ENCODE measurements at regions not wholly inside any gene's neighbourhood (a gene's known extent, or its start where the extent isn't known, plus 50 kb on each side); places are given as distances from the start of the nearest gene placed in this dataset.

DNA sequence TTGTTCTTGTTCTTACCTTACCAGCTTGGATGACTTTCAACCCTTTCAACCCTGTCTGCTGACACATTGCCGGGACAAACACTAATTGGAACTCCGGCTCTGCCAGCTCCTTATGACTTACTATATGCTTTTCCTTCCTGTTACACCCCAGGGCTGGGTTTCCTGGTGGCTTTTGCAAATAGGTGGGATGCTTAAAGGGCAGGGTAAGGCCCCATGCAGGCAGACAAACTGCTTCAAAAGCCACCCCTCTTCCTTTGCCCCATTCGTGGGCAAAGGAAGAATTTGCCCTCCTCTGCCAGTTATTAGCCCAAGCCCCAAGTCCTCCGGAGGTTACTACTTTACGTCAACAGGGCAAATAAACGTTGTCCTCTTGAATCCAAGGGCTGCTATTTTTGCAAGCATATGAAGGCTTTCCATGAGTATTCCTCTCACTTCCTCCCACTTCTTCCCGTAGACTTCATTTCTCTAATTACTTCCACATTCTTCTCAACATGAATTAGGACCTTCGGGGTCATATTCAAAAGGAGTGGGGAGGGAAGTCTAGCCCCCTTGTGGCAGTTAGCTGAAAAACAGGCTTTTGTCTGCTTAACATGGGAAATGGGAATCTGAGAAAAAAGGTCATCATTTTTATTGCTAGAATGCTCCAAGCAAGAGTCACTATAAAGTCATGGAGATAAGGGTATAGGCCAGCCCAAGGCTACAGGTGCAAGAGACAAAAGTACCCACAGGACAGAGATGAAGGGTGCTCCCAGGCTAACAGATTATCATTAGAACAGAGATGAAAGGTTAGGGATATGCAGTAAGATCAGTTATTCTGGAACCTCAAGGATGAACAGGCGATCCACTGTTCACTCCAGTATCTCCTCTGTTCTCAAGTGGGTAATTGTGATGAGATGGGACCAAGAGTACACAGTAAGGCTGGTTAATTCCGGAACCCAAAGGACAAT is 56.3 kb upstream of the FSTL1 start:
- peak; percentile 78 for DNase-seq
- Histone ChIP-seq H2AFZ (ENCODE audit: low read length) (no peak overlapping the region), H3K4me2 (ENCODE audit: low read depth, low read length, poor library complexity, severe bottlenecking) (no peak overlapping the region), H3K9ac (ENCODE audit: low read length) (no peak overlapping the region), H3K36me3 (ENCODE audit: insufficient read depth, low read length) (no peaks in the 10 kb centered on the region), H4K20me1 (ENCODE audit: insufficient read depth, low read depth, low read length) (no peaks in the 10 kb centered on the region), H3K4me3 (ENCODE audit: low read length) (no peak overlapping the region), H3K9me2 (replicated peaks; ENCODE audit: insufficient read depth, low read length) (no peaks in the 10 kb centered on the region), H3K79me2 (ENCODE audit: low read length) (no peaks in the 10 kb centered on the region), H3K27me3 (ENCODE audit: low read length) (no peaks in the 10 kb centered on the region), H3K27ac (ENCODE audit: low read length) (no peak overlapping the region), H3K4me1 (ENCODE audit: low read length) (peaks cover 5% of the 10 kb centered on the region; the same call in 1 of the 2 replicates), H3K9me3 (ENCODE audit: low read length) (no peaks in the 10 kb centered on the region)

DNA sequence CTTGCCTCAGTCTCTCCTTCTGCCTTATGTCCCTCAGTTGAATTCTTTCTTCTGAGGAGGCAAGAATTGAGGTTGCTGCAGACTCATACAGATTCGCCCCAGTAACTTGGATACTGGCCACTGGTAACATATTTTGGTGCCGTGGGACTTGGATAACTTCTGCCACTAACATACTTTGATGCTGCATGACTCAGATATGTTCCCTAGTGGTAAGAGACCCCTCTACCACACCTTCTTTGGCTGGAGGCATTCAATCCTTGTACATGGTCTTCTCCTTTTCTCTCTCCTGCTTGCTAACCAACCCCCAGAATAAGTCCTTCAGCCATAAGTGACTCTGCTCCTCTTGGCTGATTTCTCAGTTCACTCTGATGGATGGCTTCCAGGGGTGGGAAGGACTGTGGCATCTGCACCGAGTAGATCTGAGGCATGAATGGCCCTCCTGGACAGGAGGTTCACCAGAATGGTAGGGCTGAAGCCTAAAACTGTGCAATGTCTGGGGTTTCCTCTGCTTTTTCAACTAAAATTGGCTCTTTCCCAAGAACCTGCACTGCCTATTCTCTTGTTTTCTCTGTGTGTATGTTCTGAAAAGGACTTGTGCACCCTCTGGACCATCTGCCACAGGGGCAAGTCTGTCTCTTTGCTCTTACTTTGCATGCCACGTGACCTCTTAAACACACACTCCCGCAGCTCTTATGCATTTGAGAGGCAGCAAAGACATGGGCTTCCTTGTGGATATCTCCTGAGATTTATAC is 55.5 kb upstream of the FSTL1 start:
- no peak overlapping the region for H3K9ac ChIP-seq (ENCODE audit: low read length)

DNA sequence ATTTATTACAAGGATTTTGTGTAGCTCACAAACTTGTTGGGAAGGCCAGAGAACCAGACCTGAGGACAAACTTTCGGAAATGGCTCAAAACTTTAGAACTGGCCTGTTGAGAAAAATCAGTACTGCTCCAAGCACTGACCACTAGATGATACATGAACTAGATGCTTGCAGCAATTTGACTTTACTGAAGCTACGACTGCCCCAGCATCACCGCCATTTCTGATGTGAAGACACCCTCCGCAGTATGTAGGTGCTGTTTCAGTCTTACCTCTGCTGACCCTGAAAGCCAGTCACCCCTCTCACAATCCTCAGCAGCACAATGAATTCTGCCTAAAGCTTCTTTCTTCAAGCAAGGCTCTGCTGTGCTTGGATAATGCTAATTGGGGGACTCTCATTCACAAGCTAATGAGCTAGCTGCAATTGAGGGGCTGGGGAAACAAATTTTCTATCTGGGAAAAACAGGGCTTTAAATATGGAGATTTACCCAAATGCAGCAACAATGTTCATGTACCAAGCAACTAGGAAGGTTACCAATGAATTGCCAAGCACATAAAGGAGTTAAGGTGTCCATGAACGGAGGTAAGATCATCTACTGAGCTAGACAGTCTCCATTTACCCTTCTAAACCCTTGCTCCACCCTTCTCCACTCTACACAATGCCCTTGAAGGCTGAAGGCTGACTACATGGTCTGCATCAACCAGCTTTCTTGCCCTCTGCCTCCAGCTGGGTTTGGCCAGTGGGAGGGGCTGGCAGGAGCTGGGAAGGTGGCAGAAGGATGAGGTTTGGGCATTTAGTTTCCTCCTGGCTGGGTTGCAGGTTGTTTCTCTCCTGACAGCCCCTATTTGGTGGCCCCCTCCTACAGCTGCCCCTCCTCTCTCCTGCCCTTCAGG is 53.2 kb upstream of the FSTL1 start:
- Histone ChIP-seq H3K27me3 (ENCODE audit: low read length) (no peaks in the 10 kb centered on the region), H3K36me3 (ENCODE audit: insufficient read depth, low read length) (no peaks in the 10 kb centered on the region), H3K4me2 (ENCODE audit: low read depth, low read length, poor library complexity, severe bottlenecking) (no peak overlapping the region), H3K9ac (ENCODE audit: low read length) (no peak overlapping the region), H3K27ac (ENCODE audit: low read length) (no peak overlapping the region), H3K79me2 (ENCODE audit: low read length) (no peaks in the 10 kb centered on the region), H3K9me3 (ENCODE audit: low read length) (no peaks in the 10 kb centered on the region), H2AFZ (ENCODE audit: low read length) (no peak overlapping the region), H4K20me1 (ENCODE audit: insufficient read depth, low read depth, low read length) (no peaks in the 10 kb centered on the region), H3K9me2 (replicated peaks; ENCODE audit: insufficient read depth, low read length) (no peaks in the 10 kb centered on the region), H3K4me1 (ENCODE audit: low read length) (peaks cover 5% of the 10 kb centered on the region; the same call in 1 of the 2 replicates), H3K4me3 (ENCODE audit: low read length) (no peak overlapping the region)
- DNase-seq = no peak

More for the DNA sequence above, 55.5 kb upstream of the FSTL1 start:
- Histone ChIP-seq H3K79me2 (ENCODE audit: low read length) (no peaks in the 10 kb centered on the region), H3K9me2 (replicated peaks; ENCODE audit: insufficient read depth, low read length) (no peaks in the 10 kb centered on the region), H3K27me3 (ENCODE audit: low read length) (no peaks in the 10 kb centered on the region), H3K4me2 (ENCODE audit: low read depth, low read length, poor library complexity, severe bottlenecking) (no peak overlapping the region), H3K36me3 (ENCODE audit: insufficient read depth, low read length) (no peaks in the 10 kb centered on the region), H4K20me1 (ENCODE audit: insufficient read depth, low read depth, low read length) (no peaks in the 10 kb centered on the region), H3K9me3 (ENCODE audit: low read length) (no peaks in the 10 kb centered on the region), H3K4me3 (ENCODE audit: low read length) (no peak overlapping the region), H3K4me1 (ENCODE audit: low read length) (peaks cover 5% of the 10 kb centered on the region; the same call in 1 of the 2 replicates), H3K27ac (ENCODE audit: low read length) (no peak overlapping the region), H2AFZ (ENCODE audit: low read length) (no peak overlapping the region)
- DNase-seq = no peak

DNA sequence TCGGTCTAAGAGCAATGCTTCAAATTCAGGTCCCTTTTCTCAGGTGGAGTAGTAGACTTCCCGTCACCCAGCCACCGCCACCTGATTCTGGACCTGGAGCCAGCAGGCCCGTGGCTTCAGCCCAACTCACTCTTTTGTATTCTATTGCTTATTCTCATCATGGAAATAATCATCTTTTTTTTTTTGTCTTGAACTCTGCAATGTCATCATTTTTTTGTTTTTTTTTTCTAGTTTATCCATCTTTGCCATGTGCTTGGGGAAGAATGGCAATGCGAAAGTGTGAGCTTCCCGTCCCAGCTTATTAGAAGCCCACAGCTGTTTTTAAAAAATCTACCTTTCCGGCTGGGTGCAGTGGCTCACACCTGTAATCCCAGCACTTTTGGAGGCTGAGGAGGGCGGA is 51.3 kb upstream of the FSTL1 start:
- Histone ChIP-seq H3K4me3 (ENCODE audit: low read length) (no peak overlapping the region), H2AFZ (ENCODE audit: low read length) (no peak overlapping the region), H3K9me2 (replicated peaks; ENCODE audit: insufficient read depth, low read length) (no peaks in the 10 kb centered on the region), H3K27me3 (ENCODE audit: low read length) (no peaks in the 10 kb centered on the region), H4K20me1 (ENCODE audit: insufficient read depth, low read depth, low read length) (no peaks in the 10 kb centered on the region), H3K27ac (ENCODE audit: low read length) (no peak overlapping the region), H3K9ac (ENCODE audit: low read length) (no peak overlapping the region), H3K4me2 (ENCODE audit: low read depth, low read length, poor library complexity, severe bottlenecking) (no peak overlapping the region), H3K9me3 (ENCODE audit: low read length) (no peaks in the 10 kb centered on the region), H3K4me1 (ENCODE audit: low read length) (no peaks in the 10 kb centered on the region), H3K79me2 (ENCODE audit: low read length) (no peaks in the 10 kb centered on the region), H3K36me3 (ENCODE audit: insufficient read depth, low read length) (no peaks in the 10 kb centered on the region)
- DNase-seq = no peak
